ENCODE measurements at regions not wholly inside any gene's neighbourhood (a gene's known extent, or its start where the extent isn't known, plus 50 kb on each side); places are given as distances from the start of the nearest gene placed in this dataset.

- H3K27ac ChIP-seq = no peak overlapping the region
- H3K4me3 ChIP-seq = no peak overlapping the region
- no peaks in the 10 kb centered on the region for H3K36me3 ChIP-seq
- ATAC-seq = no peak
- H3K27me3 ChIP-seq = peaks cover 4% of the 10 kb centered on the region
- TF ChIP-seq POLR2AphosphoS5 (IDR thresholded peaks at IDR 0.05) = no peak
- TF ChIP-seq EP300 (IDR thresholded peaks at IDR 0.05) = no peak
- TF ChIP-seq POLR2A (IDR thresholded peaks at IDR 0.05) = no peak
- TF ChIP-seq CTCF (IDR thresholded peaks at IDR 0.05) = no peak
- H3K9me3 ChIP-seq = peaks cover 0 to 14% (median 0%) of the 10 kb centered on the region in 3 donors
- WGBS, 2 donors (ENCODE audit: low coverage in 1 of 2) = 80 to 97% methylated on average over 2 to 3 of the region's 3 CpGs
- no peaks in the 10 kb centered on the region for H3K4me1 ChIP-seq
Measured at GRCh38 chr17:428414-428813, 75.8 kb upstream of the RPH3AL start.

GRCh38 chr17:427891-428290 lies 75.3 kb upstream of the RPH3AL start:
- Histone ChIP-seq H3K4me3 (no peak overlapping the region), H3K9me3 (peaks cover 0 to 14% (median 0%) of the 10 kb centered on the region in 3 donors), H3K36me3 (no peaks in the 10 kb centered on the region), H3K4me1 (no peaks in the 10 kb centered on the region), H3K27ac (no peak overlapping the region), H3K27me3 (peaks cover 4% of the 10 kb centered on the region)
- no peak for TF ChIP-seq CTCF (IDR thresholded peaks at IDR 0.05)
- no peak for TF ChIP-seq POLR2AphosphoS5 (IDR thresholded peaks at IDR 0.05)
- TF ChIP-seq POLR2A (IDR thresholded peaks at IDR 0.05) = no peak
- TF ChIP-seq EP300 (IDR thresholded peaks at IDR 0.05) = no peak
- 82% methylated on average over 2 of the region's 3 CpGs; no CpG with 5 or more reads in 1 of the 2 donors for WGBS, 2 donors (ENCODE audit: low coverage in 1 of 2)
- ATAC-seq = no peak

- peaks cover 6% of the 10 kb centered on the region for H3K27me3 ChIP-seq
- H3K9me3 ChIP-seq = peaks cover 0 to 14% (median 0%) of the 10 kb centered on the region in 3 donors
- H3K27ac ChIP-seq = no peak overlapping the region
- ATAC-seq = no peak
- H3K4me1 ChIP-seq = no peaks in the 10 kb centered on the region
- WGBS, 2 donors (ENCODE audit: low coverage in 1 of 2) = 47 to 48% methylated on average over 6 of the region's 6 CpGs
- H3K36me3 ChIP-seq = no peaks in the 10 kb centered on the region
- no peak for TF ChIP-seq POLR2A (IDR thresholded peaks at IDR 0.05)
- no peak for TF ChIP-seq POLR2AphosphoS5 (IDR thresholded peaks at IDR 0.05)
- no peak for TF ChIP-seq EP300 (IDR thresholded peaks at IDR 0.05)
- TF ChIP-seq CTCF (IDR thresholded peaks at IDR 0.05) = no peak
- no peak overlapping the region for H3K4me3 ChIP-seq
Measured at GRCh38 chr17:427327-427726, 74.7 kb upstream of the RPH3AL start.

GRCh38 chr17:422196-422930 lies 69.8 kb upstream of the RPH3AL start:
- Histone ChIP-seq H3K36me3 (no peaks in the 10 kb centered on the region), H3K27ac (no peak overlapping the region), H3K4me3 (no peak overlapping the region), H3K9me3 (no peaks in the 10 kb centered on the region), H3K27me3 (peaks cover 17% of the 10 kb centered on the region), H3K4me1 (no peaks in the 10 kb centered on the region)
- 50 to 67% methylated on average over 3 to 4 of the region's 16 CpGs for WGBS, 2 donors (ENCODE audit: low coverage in 1 of 2)
- ATAC-seq = no peak
- TF ChIP-seq CTCF (IDR thresholded peaks at IDR 0.05) (no peak), POLR2A (IDR thresholded peaks at IDR 0.05) (no peak), EP300 (IDR thresholded peaks at IDR 0.05) (no peak), POLR2AphosphoS5 (IDR thresholded peaks at IDR 0.05) (no peak)
